NB4 (cell line): ENCODE measurements at regions not wholly inside any gene's neighbourhood (a gene's known extent, or its start where the extent isn't known, plus 50 kb on each side); places are given as distances from the start of the nearest gene placed in this dataset.
"Not testable (repeated sequence)": the region's sequence is repeated elsewhere in the genome, so short reads cannot be mapped to it uniquely, and the experiment has no call there.

Source experiments
- DNase-seq: peaks from one replicate; pipeline ENCODE4 v3.0.0; 2010; ENCODE audit warnings: low read depth
- H3K4me3 ChIP-seq: one replicate; pipeline ENCODE4 v1.5.1; 2011; ENCODE audit warnings: mild to moderate bottlenecking, low read depth, low read length, moderate library complexity
- MYC ChIP-seq: IDR thresholded peaks from 2 replicates; pipeline ENCODE4 v1.6.1; 2011; ENCODE audit warnings: low read depth, low read length
- POLR2A ChIP-seq: IDR thresholded peaks from 2 replicates; pipeline ENCODE4 v1.6.1; 2011; ENCODE audit warnings: mild to moderate bottlenecking; ENCODE audit not compliant: insufficient read length; ENCODE audit errors: extremely low read depth
- TF ChIP-seq, protein P1 (sequence below): IDR thresholded peaks from 2 replicates; pipeline ENCODE4 v1.6.1; 2011; ENCODE audit warnings: low read depth, low read length
- TF ChIP-seq, protein P2 (sequence below): IDR thresholded peaks from one replicate; pipeline ENCODE4 v1.5.1; 2012; ENCODE audit warnings: low read depth, low read length

DNA sequence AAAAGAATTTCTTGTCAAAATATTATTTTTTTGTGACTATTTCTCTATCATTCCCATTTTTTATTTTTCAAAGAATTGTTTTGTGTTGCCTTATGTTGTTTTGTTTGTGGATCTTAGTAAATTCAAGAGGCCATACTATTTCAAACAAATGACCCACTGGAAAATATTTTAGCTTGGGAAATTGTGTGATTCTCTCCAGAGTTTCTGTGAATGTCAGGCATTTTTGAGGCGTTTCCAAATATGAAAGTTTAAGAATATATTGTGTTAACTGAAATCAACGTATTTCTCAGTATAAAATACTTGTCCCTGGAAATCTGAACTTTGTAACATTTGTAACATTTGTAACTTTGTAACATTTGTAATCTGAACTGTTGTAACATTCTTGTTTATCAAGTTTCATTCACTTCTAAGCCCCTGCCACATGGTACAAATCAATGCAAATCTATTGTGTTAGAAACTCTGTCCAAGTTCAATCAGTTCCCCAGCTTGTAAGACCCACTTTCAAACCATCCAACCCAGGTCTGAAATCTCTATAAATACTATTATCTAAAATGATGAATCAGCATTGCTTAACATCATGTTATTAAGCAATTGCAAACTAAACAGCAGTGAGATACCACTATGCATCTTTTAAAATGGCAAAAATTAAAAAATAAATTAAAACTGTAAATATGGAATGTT lies 465.4 kb upstream of the GRID2 start:
- TF ChIP-seq MYC = no peak
- TF ChIP-seq, protein P1, sequence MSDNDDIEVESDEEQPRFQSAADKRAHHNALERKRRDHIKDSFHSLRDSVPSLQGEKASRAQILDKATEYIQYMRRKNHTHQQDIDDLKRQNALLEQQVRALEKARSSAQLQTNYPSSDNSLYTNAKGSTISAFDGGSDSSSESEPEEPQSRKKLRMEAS = no peak
- TF ChIP-seq, protein P2, sequence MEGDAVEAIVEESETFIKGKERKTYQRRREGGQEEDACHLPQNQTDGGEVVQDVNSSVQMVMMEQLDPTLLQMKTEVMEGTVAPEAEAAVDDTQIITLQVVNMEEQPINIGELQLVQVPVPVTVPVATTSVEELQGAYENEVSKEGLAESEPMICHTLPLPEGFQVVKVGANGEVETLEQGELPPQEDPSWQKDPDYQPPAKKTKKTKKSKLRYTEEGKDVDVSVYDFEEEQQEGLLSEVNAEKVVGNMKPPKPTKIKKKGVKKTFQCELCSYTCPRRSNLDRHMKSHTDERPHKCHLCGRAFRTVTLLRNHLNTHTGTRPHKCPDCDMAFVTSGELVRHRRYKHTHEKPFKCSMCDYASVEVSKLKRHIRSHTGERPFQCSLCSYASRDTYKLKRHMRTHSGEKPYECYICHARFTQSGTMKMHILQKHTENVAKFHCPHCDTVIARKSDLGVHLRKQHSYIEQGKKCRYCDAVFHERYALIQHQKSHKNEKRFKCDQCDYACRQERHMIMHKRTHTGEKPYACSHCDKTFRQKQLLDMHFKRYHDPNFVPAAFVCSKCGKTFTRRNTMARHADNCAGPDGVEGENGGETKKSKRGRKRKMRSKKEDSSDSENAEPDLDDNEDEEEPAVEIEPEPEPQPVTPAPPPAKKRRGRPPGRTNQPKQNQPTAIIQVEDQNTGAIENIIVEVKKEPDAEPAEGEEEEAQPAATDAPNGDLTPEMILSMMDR = no peak
- TF ChIP-seq POLR2A = no peak
- DNase-seq = no peak
- no peak overlapping the region for H3K4me3 ChIP-seq

DNA sequence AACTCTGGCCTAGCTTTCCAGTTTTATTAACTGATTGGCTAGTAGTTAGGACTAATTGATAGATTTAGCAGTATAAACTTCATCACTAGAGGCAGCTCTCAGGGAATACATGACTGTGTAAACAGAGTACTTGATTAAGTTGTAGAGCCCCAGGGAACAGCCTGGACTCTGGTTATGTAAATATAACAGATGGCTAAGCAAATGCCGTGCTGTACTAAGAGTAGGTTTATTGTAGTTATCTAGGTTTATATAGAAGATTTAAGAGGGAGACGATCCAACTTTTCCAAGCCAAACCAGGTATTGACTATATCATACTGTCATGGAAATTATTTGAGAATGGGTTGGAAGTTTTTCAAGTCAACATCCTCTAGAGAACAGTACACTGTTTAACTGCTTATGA lies 463.4 kb upstream of the GRID2 start:
- no peak for DNase-seq
- no peak for TF ChIP-seq MYC
- TF ChIP-seq, protein P2 = no peak
- TF ChIP-seq, protein P1 = no peak
- TF ChIP-seq POLR2A = no peak
- H3K4me3 ChIP-seq = no peak overlapping the region

DNA sequence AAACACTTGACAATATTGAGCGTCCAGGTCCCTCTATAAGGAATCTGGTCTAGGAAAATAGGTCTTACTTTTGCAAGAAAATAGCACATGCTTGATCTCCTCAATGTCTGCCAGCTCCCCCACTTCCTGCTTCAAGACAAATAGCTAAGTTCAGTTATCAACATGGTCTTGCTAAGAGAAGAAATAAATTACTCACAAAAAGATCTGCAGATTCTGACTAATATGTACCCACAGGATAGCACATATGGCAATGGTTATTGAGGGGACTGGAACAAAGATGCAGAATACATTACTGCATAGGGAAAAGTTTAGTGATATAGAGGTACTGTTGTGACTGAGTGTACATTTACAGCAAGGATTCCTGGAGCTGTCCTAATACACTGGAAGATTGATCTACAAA lies 457.5 kb upstream of the GRID2 start:
- TF ChIP-seq POLR2A (no peak), MYC (no peak)
- TF ChIP-seq, protein P2 = no peak
- TF ChIP-seq, protein P1 = no peak
- no peak overlapping the region for H3K4me3 ChIP-seq
- DNase-seq = no peak

DNA sequence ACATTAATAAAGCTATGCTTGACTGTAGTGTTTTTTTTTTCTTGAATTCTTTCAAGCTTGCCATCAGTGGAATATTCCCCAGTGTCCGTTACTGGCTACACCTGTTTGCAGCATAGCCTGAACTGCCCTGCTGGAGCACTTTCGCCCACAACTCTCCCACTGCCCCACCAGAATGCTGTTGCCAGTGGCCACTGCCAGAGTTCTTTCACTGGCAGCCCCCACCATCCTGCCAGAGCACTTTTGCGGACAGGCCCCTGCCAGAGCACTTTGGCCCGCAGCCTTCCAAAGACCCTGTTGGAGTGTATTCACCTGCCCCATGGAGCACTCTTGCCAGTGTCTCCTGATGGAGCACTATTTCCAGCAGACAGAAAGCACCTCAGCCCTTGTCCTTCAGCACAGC lies 452.3 kb upstream of the GRID2 start:
- TF ChIP-seq, protein P2 = no peak
- TF ChIP-seq, protein P1 = no peak
- TF ChIP-seq POLR2A = no peak
- no peak for TF ChIP-seq MYC
- no peak for DNase-seq
- H3K4me3 ChIP-seq = no peak overlapping the region

DNA sequence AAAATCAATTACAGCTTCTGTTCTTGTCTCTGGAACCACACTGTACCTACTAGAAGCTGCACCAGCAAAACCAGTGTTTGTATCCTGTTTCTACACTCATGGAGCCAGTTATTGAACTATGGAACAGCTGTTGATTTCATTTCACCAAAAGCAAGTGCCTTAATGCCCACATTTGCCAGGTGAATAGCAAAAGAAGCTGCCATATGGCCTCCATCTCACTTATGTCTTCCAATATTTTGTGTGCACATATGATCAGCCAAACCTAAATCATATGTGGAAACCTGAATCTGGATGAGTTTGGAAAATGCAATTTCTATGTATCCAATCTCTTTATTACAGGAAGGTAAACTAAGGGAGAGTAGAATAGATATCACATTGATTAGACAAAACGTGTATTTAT lies 415.8 kb upstream of the GRID2 start:
- H3K4me3 ChIP-seq = no peak overlapping the region
- TF ChIP-seq, protein P1 = no peak
- TF ChIP-seq, protein P2 = no peak
- TF ChIP-seq MYC (no peak), POLR2A (no peak)
- no peak for DNase-seq

DNA sequence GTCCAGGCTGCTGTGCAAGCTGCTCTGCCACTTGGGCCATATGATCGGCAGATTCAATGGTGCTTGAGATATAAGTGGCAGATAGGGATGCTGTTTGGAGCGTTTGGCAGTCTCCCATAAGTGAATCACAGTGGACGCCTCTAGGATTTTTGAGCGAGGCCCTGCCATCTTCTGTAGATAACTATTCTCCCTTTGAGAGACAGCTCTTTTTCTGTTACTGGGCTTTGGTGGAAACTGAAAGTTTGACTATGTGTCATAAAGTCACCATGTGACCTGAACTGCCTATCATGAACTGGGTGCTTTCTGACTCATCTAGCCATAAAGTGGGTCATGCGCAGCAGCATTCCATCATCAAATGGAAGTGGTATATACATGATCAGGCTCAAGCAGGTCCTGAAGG lies 412.5 kb upstream of the GRID2 start:
- DNase-seq, H3K4me3 ChIP-seq: not testable (repeated sequence)
